ENCODE measurements at regions not wholly inside any gene's neighbourhood (a gene's known extent, or its start where the extent isn't known, plus 50 kb on each side); places are given as distances from the start of the nearest gene placed in this dataset.

GRCh38 chr14:98176892-98177291 is 1095.1 kb downstream of the BCL11B start:
- Histone ChIP-seq H3K79me2 (ENCODE audit: control insufficient read depth, insufficient read depth, low read length) (no peaks in the 10 kb centered on the region), H2AFZ (ENCODE audit: low read depth, low read length) (no peak overlapping the region), H4K20me1 (replicated peaks; ENCODE audit: control insufficient read depth, extremely low read depth, insufficient read depth, low read length) (no peaks in the 10 kb centered on the region), H3K9me3 (replicated peaks; ENCODE audit: control insufficient read depth, insufficient read depth, low read length) (peaks cover 1% of the 10 kb centered on the region), H3K27ac (ENCODE audit: insufficient read depth, low read depth, low read length) (no peak overlapping the region), H3K27me3 (ENCODE audit: control insufficient read depth in 2 of 2, insufficient read depth in 2 of 2, low read length in 2 of 2) (no peaks in the 10 kb centered on the region), H3K36me3 (ENCODE audit: control insufficient read depth in 2 of 2, extremely low read depth in 1 of 2, insufficient read depth in 2 of 2, low read length in 2 of 2) (no peaks in the 10 kb centered on the region), H3K4me1 (ENCODE audit: control insufficient read depth, extremely low read depth, insufficient read depth, low read length) (no peaks in the 10 kb centered on the region), H3K9me1 (replicated peaks; ENCODE audit: control insufficient read depth, extremely low read depth, insufficient read depth, low read length) (no peaks in the 10 kb centered on the region), H3K9ac (replicated peaks; ENCODE audit: extremely low read depth, insufficient read depth, low read length) (no peak overlapping the region), H3K4me2 (ENCODE audit: insufficient read depth, low read length) (no peak overlapping the region), H3K4me3 (replicated peaks in 1 of 3; ENCODE audit: insufficient read depth in 1 of 3, low read depth in 1 of 3, low read length in 3 of 3) (no peak overlapping the region)
- dilution Hi-C loops (cut with MboI; ENCODE audit: extremely low pct_ligation_motif_present, low sequenced_read_pairs) = no loop called here
- TF ChIP-seq EZH2 (IDR thresholded peaks at IDR 0.05; ENCODE audit: borderline replicate concordance, low read depth, low read length, severe bottlenecking) (no peak), POLR2AphosphoS5 (IDR thresholded peaks at IDR 0.05; ENCODE audit: insufficient read depth, low read depth, low read length) (no peak), POLR2A (IDR thresholded peaks at IDR 0.05; ENCODE audit: low read depth, low read length) (no peak), CTCF (IDR thresholded peaks at IDR 0.05; ENCODE audit: extremely low read depth in 1 of 2, insufficient read depth in 1 of 2, low read depth in 1 of 2, low read length in 2 of 2) (no peak), MAX (IDR thresholded peaks at IDR 0.05; ENCODE audit: insufficient read depth, insufficient read length) (no peak)
- BruUV-seq (replicated peaks) = no TSS peak
- intact Hi-C loops (cut with micrococcal nuclease) = no loop called here
- DNase-seq (ENCODE audit: low read depth, low spot score) (no peak), FAIRE-seq (no peak)
- ChIA-PET POLR2A (no interaction called here), CTCF (no interaction called here)

- TF ChIP-seq EZH2 (IDR thresholded peaks at IDR 0.05; ENCODE audit: borderline replicate concordance, low read depth, low read length, severe bottlenecking) = no peak
- TF ChIP-seq CTCF (IDR thresholded peaks at IDR 0.05; ENCODE audit: extremely low read depth in 1 of 2, insufficient read depth in 1 of 2, low read depth in 1 of 2, low read length in 2 of 2) = no peak
- Histone ChIP-seq H3K9ac (replicated peaks; ENCODE audit: extremely low read depth, insufficient read depth, low read length) (no peak overlapping the region), H3K4me2 (ENCODE audit: insufficient read depth, low read length) (no peak overlapping the region), H3K9me1 (replicated peaks; ENCODE audit: control insufficient read depth, extremely low read depth, insufficient read depth, low read length) (no peaks in the 10 kb centered on the region), H3K36me3 (ENCODE audit: control insufficient read depth in 2 of 2, extremely low read depth in 1 of 2, insufficient read depth in 2 of 2, low read length in 2 of 2) (no peaks in the 10 kb centered on the region), H3K79me2 (ENCODE audit: control insufficient read depth, insufficient read depth, low read length) (no peaks in the 10 kb centered on the region), H3K4me1 (ENCODE audit: control insufficient read depth, extremely low read depth, insufficient read depth, low read length) (no peaks in the 10 kb centered on the region), H3K27ac (ENCODE audit: insufficient read depth, low read depth, low read length) (no peak overlapping the region), H2AFZ (ENCODE audit: low read depth, low read length) (no peak overlapping the region), H4K20me1 (replicated peaks; ENCODE audit: control insufficient read depth, extremely low read depth, insufficient read depth, low read length) (no peaks in the 10 kb centered on the region), H3K4me3 (replicated peaks in 1 of 3; ENCODE audit: insufficient read depth in 1 of 3, low read depth in 1 of 3, low read length in 3 of 3) (no peak overlapping the region), H3K9me3 (replicated peaks; ENCODE audit: control insufficient read depth, insufficient read depth, low read length) (peaks cover 1% of the 10 kb centered on the region), H3K27me3 (ENCODE audit: control insufficient read depth in 2 of 2, insufficient read depth in 2 of 2, low read length in 2 of 2) (no peaks in the 10 kb centered on the region)
- POLR2A ChIA-PET = no interaction called here
- DNase-seq (ENCODE audit: low read depth, low spot score) (no peak), FAIRE-seq (no peak)
- intact Hi-C loops (cut with micrococcal nuclease) = no loop called here
- CTCF ChIA-PET = no interaction called here
- no TSS peak for BruUV-seq (replicated peaks)
- dilution Hi-C loops (cut with MboI; ENCODE audit: extremely low pct_ligation_motif_present, low sequenced_read_pairs) = no loop called here
Measured at GRCh38 chr14:98177551-98177950, 1094.4 kb downstream of the BCL11B start.
